GM13977 (cell line): ENCODE measurements at regions not wholly inside any gene's neighbourhood (a gene's known extent, or its start where the extent isn't known, plus 50 kb on each side); places are given as distances from the start of the nearest gene placed in this dataset.
"Not testable (repeated sequence)": the region's sequence is repeated elsewhere in the genome, so short reads cannot be mapped to it uniquely, and the experiment has no call there.

Experiments used
- DNase-seq: peaks from one replicate; pipeline ENCODE4 v3.0.0; 2012; ENCODE audit warnings: low spot score
- CTCF ChIP-seq: IDR thresholded peaks from 2 replicates; pipeline ENCODE4 v1.5.1; 2012; ENCODE audit warnings: mild to moderate bottlenecking, control low read depth; ENCODE audit not compliant: insufficient read depth; ENCODE audit errors: extremely low read depth, missing control alignments
- in situ Hi-C: fragments of 300-500 bp; cut with MboI; formaldehyde crosslinking; loops from one replicate; pipeline ENCODE4 v1.12.0; 2022; ENCODE audit warnings: low sequenced_read_pairs, low pct_unique_long_range_greater_than_20kb, mixed read lengths, inconsistent platforms; ENCODE audit not compliant: unreplicated experiment

GRCh38 chr21:38631676-38632075 lies 133.4 kb upstream of the ERG start:
- no peak for DNase-seq
- TF ChIP-seq CTCF, result no peak
- in situ Hi-C loops, result no loop called here

GRCh38 chr21:38637161-38637560 lies 138.9 kb upstream of the ERG start:
- in situ Hi-C loops, result no loop called here
- no peak for TF ChIP-seq CTCF
- DNase-seq, result no peak

- TF ChIP-seq CTCF, result no peak
- DNase-seq, result no peak
- in situ Hi-C loops, result no loop called here
These were observed 141.5 kb upstream of the ERG start for GRCh38 chr21:38639571-38640354.

- in situ Hi-C loops, DNase-seq: not testable (repeated sequence)
These were observed 142.1 kb upstream of the ERG start for GRCh38 chr21:38640355-38640742.

- no peak for TF ChIP-seq CTCF
- no peak for DNase-seq
- in situ Hi-C loops, result no loop called here
These were observed 145.2 kb upstream of the ERG start for GRCh38 chr21:38643404-38644023.

GRCh38 chr21:38645282-38645681 lies 147.0 kb upstream of the ERG start:
- no peak for DNase-seq
- in situ Hi-C loops, result no loop called here
- no peak for TF ChIP-seq CTCF

- TF ChIP-seq CTCF, result no peak
- in situ Hi-C loops, result no loop called here
- DNase-seq, result no peak
These were observed 148.0 kb upstream of the ERG start for GRCh38 chr21:38646213-38646837.
